Spleen (tissue), 11 donors: ENCODE measurements at regions not wholly inside any gene's neighbourhood (a gene's known extent, or its start where the extent isn't known, plus 50 kb on each side); places are given as distances from the start of the nearest gene placed in this dataset.

Experiments
- DNase-seq: peaks from one replicate; pipeline ENCODE4 v3.0.0-alpha.2; 2020
- H3K27ac ChIP-seq, 8 donors: fragments of 200-600 bp; sonication (generic) in 7 of 8; 1 replicate in 4 of 8; 2 replicates in 4 of 8; pipeline versions ENCODE4 v1.5.0 to v1.8.0; 2016 to 2021; ENCODE audit warnings: inconsistent platforms in 4 of 8, mild to moderate bottlenecking in 4 of 8, moderate library complexity in 1 of 8
- H3K27me3 ChIP-seq, 7 donors: fragments of 200-600 bp; sonication (generic) in 6 of 7; replicated peaks in 1 of 7; 1 replicate in 4 of 7; 2 replicates in 3 of 7; pipeline versions ENCODE4 v1.5.0 to v1.8.0; 2016 to 2021; ENCODE audit warnings: inconsistent platforms in 3 of 7, mild to moderate bottlenecking in 1 of 7
- H3K36me3 ChIP-seq, 6 donors: fragments of 200-600 bp; sonication (generic) in 5 of 6; 1 replicate in 4 of 6; 2 replicates in 2 of 6; pipeline versions ENCODE4 v1.5.0 to v1.8.0; 2016 to 2021; ENCODE audit warnings: inconsistent platforms in 2 of 6
- H3K4me1 ChIP-seq, 6 donors: fragments of 200-600 bp; sonication (generic) in 5 of 6; 1 replicate in 3 of 6; 2 replicates in 3 of 6; pipeline versions ENCODE4 v1.5.0 to v1.8.0; 2016 to 2021; ENCODE audit warnings: inconsistent platforms in 3 of 6
- H3K4me3 ChIP-seq, 8 donors: fragments of 200-600 bp; sonication (generic) in 7 of 8; 1 replicate in 4 of 8; 2 replicates in 4 of 8; pipeline versions ENCODE4 v1.5.0 to v1.8.0; 2016 to 2021; ENCODE audit warnings: inconsistent platforms in 4 of 8, mild to moderate bottlenecking in 4 of 8, moderate library complexity in 2 of 8
- H3K9me3 ChIP-seq, 8 donors: fragments of 200-600 bp; sonication (generic) in 7 of 8; 1 replicate in 4 of 8; 2 replicates in 4 of 8; pipeline versions ENCODE4 v1.5.0 to v1.8.0; 2016 to 2021; ENCODE audit warnings: inconsistent platforms in 4 of 8
- POLR2A ChIP-seq, 3 donors: fragments of 450-650 bp; IDR thresholded peaks; one replicate each; pipeline ENCODE4 v1.5.1; 2017; ENCODE audit warnings: antibody characterized with exemption in 3 of 3, mild to moderate bottlenecking in 1 of 3
- POLR2AphosphoS5 ChIP-seq, 3 donors: sonication (generic); formaldehyde crosslinking; IDR thresholded peaks; one replicate each; pipeline ENCODE4 v1.5.1; 2017; ENCODE audit warnings: antibody characterized with exemption in 3 of 3
- WGBS, 5 donors: extraction: QIAGEN DNeasy Blood & Tissue Kit in 3 of 5; methylation state at CpG; one replicate each; pipeline versions ENCODE4 v1.1.5 to v1.1.7; 2013 to 2018; 5-methylcytosine and 5-hydroxymethylcytosine counted together
- intact Hi-C: fragments of 100-400 bp; cut with DNase I; formaldehyde crosslinking; loops from one replicate; pipeline ENCODE4 v1.15.0; 2023; ENCODE audit warnings: low total_unique reads
- TF ChIP-seq, protein P1 (sequence below), 11 experiments: fragments of 200-600 bp in 7 of 11; fragments of 450-650 bp in 4 of 11; sonication (generic) in 4 of 11; IDR thresholded peaks in 8 of 11; conservative IDR thresholded peaks in 3 of 11; 1 replicate in 7 of 11; 2 replicates in 4 of 11; pipeline versions ENCODE4 v1.4.0 to v1.8.0; 2016 to 2021; ENCODE audit warnings: antibody characterized with exemption in 11 of 11, inconsistent platforms in 4 of 11, mild to moderate bottlenecking in 1 of 11
- donor health status: healthy with polysubstance abuse.
- donor health status: DM: no; HTN: no; CAD: no; lungs with moderate emphysema.
- donor health status: DM: no; HTN: no; CAD: no.
- donor health status: Bipolar disorder and iron deficiency.
- donor health status: healthy.
- donor health status: DM: no; HTN: no; CAD: no.
- donor health status: DM: yes; HTN: yes; CAD: no.

DNA sequence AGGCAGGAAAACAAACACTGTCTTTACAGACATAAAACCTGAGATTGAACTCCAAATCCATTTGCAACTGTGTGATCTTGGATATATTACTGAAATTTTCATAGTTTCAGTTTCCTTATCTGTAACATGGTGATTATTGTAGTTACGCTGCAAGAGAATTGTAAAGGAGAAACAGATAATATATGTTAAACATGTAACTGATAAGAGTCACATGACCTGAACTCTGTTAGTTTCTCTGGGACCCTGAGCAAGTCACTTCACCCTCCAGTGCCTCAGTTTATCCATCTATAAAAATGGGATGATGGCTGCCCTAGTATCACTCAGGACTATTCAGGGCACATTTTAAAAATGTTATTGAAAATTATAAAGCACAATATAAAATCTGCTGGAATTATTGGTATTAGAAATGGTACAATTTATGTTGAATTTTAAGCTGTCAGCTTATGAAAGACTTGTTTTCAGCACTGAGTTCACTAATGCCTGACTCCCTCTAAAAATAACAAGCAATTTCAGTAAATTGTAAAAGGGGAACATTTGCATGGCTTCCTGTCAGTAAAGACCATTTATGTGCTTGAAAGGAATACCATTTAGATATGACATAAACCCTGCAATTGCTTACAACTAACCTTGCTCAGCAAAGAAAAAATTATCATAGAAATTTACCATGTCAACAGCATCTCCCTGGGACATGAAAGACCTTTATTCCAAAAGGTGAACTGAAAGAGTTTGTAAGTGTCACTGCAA is 393.5 kb downstream of the RAD51AP2 start:
- Histone ChIP-seq H3K27me3 (no peaks in the 10 kb centered on the region), H3K9me3 (no peaks in the 10 kb centered on the region), H3K4me1 (peaks cover 0 to 5% (median 0%) of the 10 kb centered on the region in 6 donors), H3K27ac (no peak overlapping the region), H3K36me3 (no peaks in the 10 kb centered on the region), H3K4me3 (peak overlapping the region in 1 of 8 donors; percentile 9)
- intact Hi-C loops, result no loop called here
- WGBS, 5 donors, result 75 to 90% (median 79%) methylated on average over 1 of the region's 1 CpG
- DNase-seq, result no peak
- TF ChIP-seq POLR2AphosphoS5 (IDR thresholded peaks at IDR 0.05) (no peak), POLR2A (IDR thresholded peaks at IDR 0.05) (no peak)
- TF ChIP-seq, protein P1, sequence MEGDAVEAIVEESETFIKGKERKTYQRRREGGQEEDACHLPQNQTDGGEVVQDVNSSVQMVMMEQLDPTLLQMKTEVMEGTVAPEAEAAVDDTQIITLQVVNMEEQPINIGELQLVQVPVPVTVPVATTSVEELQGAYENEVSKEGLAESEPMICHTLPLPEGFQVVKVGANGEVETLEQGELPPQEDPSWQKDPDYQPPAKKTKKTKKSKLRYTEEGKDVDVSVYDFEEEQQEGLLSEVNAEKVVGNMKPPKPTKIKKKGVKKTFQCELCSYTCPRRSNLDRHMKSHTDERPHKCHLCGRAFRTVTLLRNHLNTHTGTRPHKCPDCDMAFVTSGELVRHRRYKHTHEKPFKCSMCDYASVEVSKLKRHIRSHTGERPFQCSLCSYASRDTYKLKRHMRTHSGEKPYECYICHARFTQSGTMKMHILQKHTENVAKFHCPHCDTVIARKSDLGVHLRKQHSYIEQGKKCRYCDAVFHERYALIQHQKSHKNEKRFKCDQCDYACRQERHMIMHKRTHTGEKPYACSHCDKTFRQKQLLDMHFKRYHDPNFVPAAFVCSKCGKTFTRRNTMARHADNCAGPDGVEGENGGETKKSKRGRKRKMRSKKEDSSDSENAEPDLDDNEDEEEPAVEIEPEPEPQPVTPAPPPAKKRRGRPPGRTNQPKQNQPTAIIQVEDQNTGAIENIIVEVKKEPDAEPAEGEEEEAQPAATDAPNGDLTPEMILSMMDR (IDR thresholded peaks at IDR 0.05 in 8 of 11, conservative IDR thresholded peaks at IDR 0.05 in 3 of 11), result no peak

DNA sequence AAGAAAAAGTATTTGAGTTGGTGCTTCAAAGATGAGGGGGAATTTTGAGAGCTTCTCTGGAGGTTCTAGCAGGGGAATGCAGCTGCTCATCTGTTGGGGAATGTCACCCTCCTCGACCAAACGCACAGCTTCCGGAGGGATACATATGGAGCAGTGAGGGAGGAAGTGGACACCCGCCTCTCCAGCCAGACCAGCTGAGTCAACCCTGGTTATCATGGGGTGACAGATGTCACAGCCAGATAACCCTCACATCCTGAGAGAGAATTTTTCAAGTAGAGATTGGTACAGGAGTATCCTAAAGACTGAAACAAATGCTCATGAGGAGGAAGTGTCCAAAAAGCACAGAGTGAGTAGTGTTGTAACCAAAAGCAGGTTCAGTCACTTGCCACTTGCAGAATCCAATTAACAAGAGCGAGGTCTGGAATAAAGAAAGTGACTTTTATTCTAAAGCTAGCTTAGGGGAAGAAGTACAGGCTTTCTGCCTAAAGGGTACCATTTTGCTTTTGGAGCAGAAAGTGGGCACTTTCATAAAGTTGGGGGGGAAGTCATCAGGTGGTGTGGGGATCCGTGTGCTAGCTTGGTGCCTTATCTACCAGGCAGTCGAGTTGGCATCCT is 395.2 kb downstream of the RAD51AP2 start:
- Histone ChIP-seq H3K27ac (no peak overlapping the region), H3K36me3 (no peaks in the 10 kb centered on the region), H3K4me1 (peaks cover 0 to 5% (median 0%) of the 10 kb centered on the region in 6 donors), H3K9me3 (no peaks in the 10 kb centered on the region), H3K4me3 (no peak overlapping the region), H3K27me3 (no peaks in the 10 kb centered on the region)
- intact Hi-C loops, result no loop called here
- DNase-seq, result no peak
- no peak for TF ChIP-seq POLR2A (IDR thresholded peaks at IDR 0.05)
- TF ChIP-seq POLR2AphosphoS5 (IDR thresholded peaks at IDR 0.05), result no peak
- TF ChIP-seq, protein P1 (IDR thresholded peaks at IDR 0.05 in 8 of 11, conservative IDR thresholded peaks at IDR 0.05 in 3 of 11), result no peak
- 15 to 34% (median 19%) methylated on average over 7 of the region's 7 CpGs for WGBS, 5 donors

DNA sequence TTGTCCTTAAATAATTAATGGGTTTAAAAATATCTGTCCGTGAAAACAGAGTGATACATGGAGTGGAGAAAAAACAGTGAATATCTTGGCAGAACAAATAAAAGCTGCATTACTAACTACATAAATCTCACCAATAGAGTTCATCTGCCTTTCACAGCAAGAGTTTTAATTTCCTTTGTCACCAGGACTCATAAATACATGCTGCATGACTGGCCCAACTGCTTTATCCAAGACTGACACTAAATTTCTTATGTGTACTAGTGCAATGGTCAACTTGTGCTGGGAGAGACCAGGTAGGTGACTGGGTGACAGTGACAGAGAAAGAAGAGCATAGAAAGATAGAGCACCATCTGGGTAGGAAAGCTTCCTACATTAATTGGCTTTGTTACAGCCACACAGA is 402.8 kb downstream of the RAD51AP2 start:
- DNase-seq, result no peak
- H3K27me3 ChIP-seq, result no peaks in the 10 kb centered on the region
- H3K4me1 ChIP-seq, result no peaks in the 10 kb centered on the region
- TF ChIP-seq POLR2AphosphoS5 (IDR thresholded peaks at IDR 0.05) (no peak), POLR2A (IDR thresholded peaks at IDR 0.05) (no peak)
- TF ChIP-seq, protein P1 (IDR thresholded peaks at IDR 0.05 in 8 of 11, conservative IDR thresholded peaks at IDR 0.05 in 3 of 11), result no peak
- no peaks in the 10 kb centered on the region for H3K9me3 ChIP-seq
- intact Hi-C loops, result no loop called here
- no peaks in the 10 kb centered on the region for H3K36me3 ChIP-seq
- WGBS, 5 donors, result 75 to 86% (median 84%) methylated on average over 1 of the region's 1 CpG
- no peak overlapping the region for H3K4me3 ChIP-seq
- no peak overlapping the region for H3K27ac ChIP-seq

DNA sequence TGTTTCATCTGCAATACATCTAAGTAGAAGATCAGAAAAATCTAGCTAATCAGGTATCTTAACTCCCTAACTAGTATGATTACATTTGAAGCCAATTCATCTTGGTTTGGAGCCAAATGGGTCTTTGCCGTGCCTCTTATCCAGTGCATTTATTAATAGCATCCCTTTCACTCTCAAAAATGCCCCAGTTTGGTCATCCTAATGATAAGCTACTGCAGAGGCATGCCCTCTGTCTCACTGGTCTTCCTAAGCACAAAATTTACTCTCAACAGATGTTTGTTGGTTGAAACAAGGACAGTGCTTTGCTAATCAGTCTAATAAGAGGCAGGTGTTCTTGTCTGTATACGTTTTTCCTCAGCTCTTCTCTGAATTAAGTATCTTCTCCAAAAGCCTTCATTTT is 403.2 kb downstream of the RAD51AP2 start:
- no peak for DNase-seq
- H3K36me3 ChIP-seq, result no peaks in the 10 kb centered on the region
- intact Hi-C loops, result no loop called here
- H3K4me1 ChIP-seq, result no peaks in the 10 kb centered on the region
- no peak for TF ChIP-seq POLR2A (IDR thresholded peaks at IDR 0.05)
- no peak for TF ChIP-seq POLR2AphosphoS5 (IDR thresholded peaks at IDR 0.05)
- TF ChIP-seq, protein P1 (IDR thresholded peaks at IDR 0.05 in 8 of 11, conservative IDR thresholded peaks at IDR 0.05 in 3 of 11), result no peak
- H3K27me3 ChIP-seq, result no peaks in the 10 kb centered on the region
- H3K27ac ChIP-seq, result no peak overlapping the region
- 61 to 75% (median 72%) methylated on average over 2 of the region's 2 CpGs for WGBS, 5 donors
- H3K9me3 ChIP-seq, result no peaks in the 10 kb centered on the region
- no peak overlapping the region for H3K4me3 ChIP-seq
